ENCODE measurements at regions not wholly inside any gene's neighbourhood (a gene's known extent, or its start where the extent isn't known, plus 50 kb on each side); places are given as distances from the start of the nearest gene placed in this dataset.

- TF ChIP-seq POLR2A (IDR thresholded peaks at IDR 0.05; ENCODE audit: low read depth, low read length) = no peak
- TF ChIP-seq POLR2AphosphoS5 (IDR thresholded peaks at IDR 0.05; ENCODE audit: low read depth, low read length) = no peak
- TF ChIP-seq TAF1 (IDR thresholded peaks at IDR 0.05; ENCODE audit: low read depth, low read length) = no peak
- TF ChIP-seq SPI1 (IDR thresholded peaks at IDR 0.05; ENCODE audit: low read depth, low read length) = no peak
- TF ChIP-seq POU2F2 (IDR thresholded peaks at IDR 0.05; ENCODE audit: low read depth, low read length) = no peak
Measured at GRCh38 chr3:66744986-66745385, 244.2 kb upstream of the LRIG1 start.
